ENCODE measurements at regions not wholly inside any gene's neighbourhood (a gene's known extent, or its start where the extent isn't known, plus 50 kb on each side); places are given as distances from the start of the nearest gene placed in this dataset.

- H3K14ac ChIP-seq (ENCODE audit: low read length): no peak overlapping the region
- H3K23ac ChIP-seq (ENCODE audit: low read length): no peak overlapping the region
- no peak overlapping the region for H3K4ac ChIP-seq (ENCODE audit: low read depth, low read length)
- H3K4me3 ChIP-seq (ENCODE audit: low read depth, low read length): no peak overlapping the region
- H2AFZ ChIP-seq (ENCODE audit: insufficient read depth, low read length, poor library complexity): no peak overlapping the region
- H3K4me1 ChIP-seq (ENCODE audit: control insufficient read depth in 1 of 2, insufficient read depth in 2 of 2, low read length in 2 of 2): peaks cover 2 to 3% of the 10 kb centered on the region in 2 experiments
- DNase-seq: no peak
- H2BK12ac ChIP-seq (ENCODE audit: low read length): no peak overlapping the region
- no peak overlapping the region for H3K27ac ChIP-seq (ENCODE audit: low read depth, low read length)
- H3K79me2 ChIP-seq (ENCODE audit: control insufficient read depth, insufficient read depth, low read length, poor library complexity): no peaks in the 10 kb centered on the region
- no peak overlapping the region for H4K91ac ChIP-seq (ENCODE audit: low read depth, low read length)
- H3K9ac ChIP-seq (ENCODE audit: low read length): no peak overlapping the region
- no peaks in the 10 kb centered on the region for H3K9me3 ChIP-seq (ENCODE audit: insufficient read depth, low read depth, low read length)
- peaks cover 5% of the 10 kb centered on the region for H3K79me1 ChIP-seq (ENCODE audit: low read length)
- no peak overlapping the region for H4K12ac ChIP-seq (ENCODE audit: low read depth, low read length)
- H3K18ac ChIP-seq (ENCODE audit: low read length): no peak overlapping the region
- H4K8ac ChIP-seq (ENCODE audit: low read depth, low read length): no peak overlapping the region
- no peaks in the 10 kb centered on the region for H3K36me3 ChIP-seq (ENCODE audit: control insufficient read depth in 1 of 2, insufficient read depth in 2 of 2, low read length in 2 of 2)
- no CpG with 5 or more reads among the region's 2 CpGs for WGBS (ENCODE audit: extremely low coverage, insufficient coverage, insufficient read length)
- no peaks in the 10 kb centered on the region for H3K27me3 ChIP-seq (ENCODE audit: insufficient read depth, low read length)
- no peak overlapping the region for H3K4me2 ChIP-seq (ENCODE audit: low read length)
- H2AK5ac ChIP-seq (ENCODE audit: low read length): no peak overlapping the region
- no peak overlapping the region for H2BK5ac ChIP-seq (ENCODE audit: low read depth, low read length, poor library complexity)
- H2BK120ac ChIP-seq (ENCODE audit: insufficient read depth, low read length, poor library complexity): no peak overlapping the region
Observed at GRCh38 chr3:74033381-74033780, 408.6 kb upstream of the PDZRN3 start.

- H2BK12ac ChIP-seq (ENCODE audit: low read length): no peak overlapping the region
- no peaks in the 10 kb centered on the region for H3K36me3 ChIP-seq (ENCODE audit: control insufficient read depth in 1 of 2, insufficient read depth in 2 of 2, low read length in 2 of 2)
- H2AFZ ChIP-seq (ENCODE audit: insufficient read depth, low read length, poor library complexity): no peak overlapping the region
- no peak overlapping the region for H3K4me2 ChIP-seq (ENCODE audit: low read length)
- no peaks in the 10 kb centered on the region for H3K4me1 ChIP-seq (ENCODE audit: control insufficient read depth in 1 of 2, insufficient read depth in 2 of 2, low read length in 2 of 2)
- H2BK120ac ChIP-seq (ENCODE audit: insufficient read depth, low read length, poor library complexity): no peak overlapping the region
- no peak overlapping the region for H3K9ac ChIP-seq (ENCODE audit: low read length)
- no peak overlapping the region for H2BK5ac ChIP-seq (ENCODE audit: low read depth, low read length, poor library complexity)
- no peak overlapping the region for H3K14ac ChIP-seq (ENCODE audit: low read length)
- H4K12ac ChIP-seq (ENCODE audit: low read depth, low read length): no peak overlapping the region
- no peak overlapping the region for H3K4me3 ChIP-seq (ENCODE audit: low read depth, low read length)
- no peak overlapping the region for H3K23ac ChIP-seq (ENCODE audit: low read length)
- no peak overlapping the region for H4K91ac ChIP-seq (ENCODE audit: low read depth, low read length)
- no peak overlapping the region for H2AK5ac ChIP-seq (ENCODE audit: low read length)
- H3K79me1 ChIP-seq (ENCODE audit: low read length): no peaks in the 10 kb centered on the region
- WGBS (ENCODE audit: extremely low coverage, insufficient coverage, insufficient read length): no CpG with 5 or more reads among the region's 7 CpGs
- H4K8ac ChIP-seq (ENCODE audit: low read depth, low read length): no peak overlapping the region
- H3K27ac ChIP-seq (ENCODE audit: low read depth, low read length): no peak overlapping the region
- no peaks in the 10 kb centered on the region for H3K27me3 ChIP-seq (ENCODE audit: insufficient read depth, low read length)
- H3K4ac ChIP-seq (ENCODE audit: low read depth, low read length): no peak overlapping the region
- DNase-seq: no peak
- H3K9me3 ChIP-seq (ENCODE audit: insufficient read depth, low read depth, low read length): no peaks in the 10 kb centered on the region
- no peak overlapping the region for H3K18ac ChIP-seq (ENCODE audit: low read length)
- no peaks in the 10 kb centered on the region for H3K79me2 ChIP-seq (ENCODE audit: control insufficient read depth, insufficient read depth, low read length, poor library complexity)
Observed at GRCh38 chr3:74027121-74027520, 402.4 kb upstream of the PDZRN3 start.

- H4K8ac ChIP-seq (ENCODE audit: low read depth, low read length): no peak overlapping the region
- H3K4me2 ChIP-seq (ENCODE audit: low read length): no peak overlapping the region
- no peaks in the 10 kb centered on the region for H3K79me2 ChIP-seq (ENCODE audit: control insufficient read depth, insufficient read depth, low read length, poor library complexity)
- no peaks in the 10 kb centered on the region for H3K36me3 ChIP-seq (ENCODE audit: control insufficient read depth in 1 of 2, insufficient read depth in 2 of 2, low read length in 2 of 2)
- H2AK5ac ChIP-seq (ENCODE audit: low read length): no peak overlapping the region
- no peak overlapping the region for H4K91ac ChIP-seq (ENCODE audit: low read depth, low read length)
- no peak overlapping the region for H3K4me3 ChIP-seq (ENCODE audit: low read depth, low read length)
- H3K79me1 ChIP-seq (ENCODE audit: low read length): no peaks in the 10 kb centered on the region
- H2BK5ac ChIP-seq (ENCODE audit: low read depth, low read length, poor library complexity): no peak overlapping the region
- H3K9me3 ChIP-seq (ENCODE audit: insufficient read depth, low read depth, low read length): no peaks in the 10 kb centered on the region
- H2BK12ac ChIP-seq (ENCODE audit: low read length): no peak overlapping the region
- H3K27ac ChIP-seq (ENCODE audit: low read depth, low read length): no peak overlapping the region
- H3K4me1 ChIP-seq (ENCODE audit: control insufficient read depth in 1 of 2, insufficient read depth in 2 of 2, low read length in 2 of 2): no peaks in the 10 kb centered on the region
- DNase-seq: no peak
- no CpG with 5 or more reads among the region's 2 CpGs for WGBS (ENCODE audit: extremely low coverage, insufficient coverage, insufficient read length)
- no peak overlapping the region for H4K12ac ChIP-seq (ENCODE audit: low read depth, low read length)
- H3K9ac ChIP-seq (ENCODE audit: low read length): no peak overlapping the region
- no peak overlapping the region for H2BK120ac ChIP-seq (ENCODE audit: insufficient read depth, low read length, poor library complexity)
- H3K14ac ChIP-seq (ENCODE audit: low read length): no peak overlapping the region
- H3K27me3 ChIP-seq (ENCODE audit: insufficient read depth, low read length): no peaks in the 10 kb centered on the region
- H2AFZ ChIP-seq (ENCODE audit: insufficient read depth, low read length, poor library complexity): no peak overlapping the region
- no peak overlapping the region for H3K18ac ChIP-seq (ENCODE audit: low read length)
- no peak overlapping the region for H3K23ac ChIP-seq (ENCODE audit: low read length)
- H3K4ac ChIP-seq (ENCODE audit: low read depth, low read length): no peak overlapping the region
Observed at GRCh38 chr3:74023395-74023794, 398.7 kb upstream of the PDZRN3 start.

- Histone ChIP-seq H3K9me3 (ENCODE audit: insufficient read depth, low read depth, low read length) (no peaks in the 10 kb centered on the region), H4K91ac (ENCODE audit: low read depth, low read length) (no peak overlapping the region), H4K8ac (ENCODE audit: low read depth, low read length) (no peak overlapping the region), H2BK5ac (ENCODE audit: low read depth, low read length, poor library complexity) (no peak overlapping the region), H3K18ac (ENCODE audit: low read length) (no peak overlapping the region), H2AK5ac (ENCODE audit: low read length) (no peak overlapping the region), H3K79me1 (ENCODE audit: low read length) (no peaks in the 10 kb centered on the region), H2AFZ (ENCODE audit: insufficient read depth, low read length, poor library complexity) (no peak overlapping the region), H4K12ac (ENCODE audit: low read depth, low read length) (no peak overlapping the region), H3K36me3 (ENCODE audit: control insufficient read depth in 1 of 2, insufficient read depth in 2 of 2, low read length in 2 of 2) (no peaks in the 10 kb centered on the region), H3K9ac (ENCODE audit: low read length) (no peak overlapping the region), H3K4me1 (ENCODE audit: control insufficient read depth in 1 of 2, insufficient read depth in 2 of 2, low read length in 2 of 2) (no peaks in the 10 kb centered on the region), H2BK120ac (ENCODE audit: insufficient read depth, low read length, poor library complexity) (no peak overlapping the region), H2BK12ac (ENCODE audit: low read length) (no peak overlapping the region), H3K14ac (ENCODE audit: low read length) (no peak overlapping the region), H3K23ac (ENCODE audit: low read length) (no peak overlapping the region), H3K4ac (ENCODE audit: low read depth, low read length) (no peak overlapping the region), H3K4me3 (ENCODE audit: low read depth, low read length) (no peak overlapping the region), H3K27ac (ENCODE audit: low read depth, low read length) (no peak overlapping the region), H3K4me2 (ENCODE audit: low read length) (no peak overlapping the region), H3K27me3 (ENCODE audit: insufficient read depth, low read length) (no peaks in the 10 kb centered on the region), H3K79me2 (ENCODE audit: control insufficient read depth, insufficient read depth, low read length, poor library complexity) (no peaks in the 10 kb centered on the region)
- DNase-seq: no peak
- 90% methylated on average over 2 of the region's 2 CpGs for WGBS (ENCODE audit: extremely low coverage, insufficient coverage, insufficient read length)
Observed at GRCh38 chr3:74021449-74021848, 396.7 kb upstream of the PDZRN3 start.

All from trophoblast cell (in vitro differentiated cells and primary cell).